PC-3 (cell line): ENCODE measurements at regions not wholly inside any gene's neighbourhood (a gene's known extent, or its start where the extent isn't known, plus 50 kb on each side); places are given as distances from the start of the nearest gene placed in this dataset.

Experiments used
- EZH2 ChIP-seq: fragments of 300-600 bp; sonication (generic); IDR thresholded peaks from one replicate; pipeline ENCODE4 v1.6.1; 2017; ENCODE audit warnings: antibody characterized with exemption, mild to moderate bottlenecking, low read length; ENCODE audit not compliant: unreplicated experiment
- EZH2phosphoT487 ChIP-seq: fragments of 300-600 bp; sonication (generic); IDR thresholded peaks from 2 replicates; pipeline ENCODE4 v1.6.1; 2018; ENCODE audit warnings: mild to moderate bottlenecking, antibody characterized with exemption, low read length, borderline replicate concordance
- TF ChIP-seq, protein P1 (sequence below): fragments of 300-600 bp; sonication (generic); conservative IDR thresholded peaks from 2 replicates; pipeline ENCODE4 v1.5.1; 2017; ENCODE audit warnings: antibody characterized with exemption, low read depth, mild to moderate bottlenecking, low read length

DNA sequence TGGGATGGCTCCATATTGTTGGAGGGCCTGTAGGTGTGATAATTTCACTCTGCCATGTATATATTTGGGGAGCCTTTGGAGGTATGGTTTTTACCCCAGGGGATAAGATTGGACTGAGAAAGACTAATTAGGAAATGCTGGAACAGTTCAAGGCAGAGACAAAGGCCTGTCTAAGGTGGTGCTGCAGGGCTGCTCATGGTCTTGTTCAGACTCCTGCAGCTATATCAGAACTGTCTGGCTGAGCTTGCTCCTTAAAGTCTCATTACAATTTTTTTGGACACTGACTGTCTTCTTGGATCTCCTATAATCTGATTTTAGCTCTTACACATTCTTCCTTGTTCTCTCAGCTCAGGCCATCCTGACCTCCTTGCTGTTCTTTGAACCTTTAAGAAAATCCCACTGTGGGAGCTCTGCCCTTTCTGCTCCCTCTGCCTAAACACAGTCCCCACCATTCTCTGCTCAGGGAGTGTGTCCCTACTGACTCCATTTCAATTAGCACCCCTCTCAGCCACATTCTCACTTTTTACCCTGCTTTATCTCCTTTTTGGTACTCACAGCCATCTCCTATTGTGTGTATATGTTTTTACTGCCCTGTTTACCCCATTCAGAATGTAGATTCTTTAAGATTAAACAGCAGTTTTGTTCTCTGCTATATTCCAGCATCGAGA lies 468.7 kb upstream of the FANCL start:
- TF ChIP-seq, protein P1, sequence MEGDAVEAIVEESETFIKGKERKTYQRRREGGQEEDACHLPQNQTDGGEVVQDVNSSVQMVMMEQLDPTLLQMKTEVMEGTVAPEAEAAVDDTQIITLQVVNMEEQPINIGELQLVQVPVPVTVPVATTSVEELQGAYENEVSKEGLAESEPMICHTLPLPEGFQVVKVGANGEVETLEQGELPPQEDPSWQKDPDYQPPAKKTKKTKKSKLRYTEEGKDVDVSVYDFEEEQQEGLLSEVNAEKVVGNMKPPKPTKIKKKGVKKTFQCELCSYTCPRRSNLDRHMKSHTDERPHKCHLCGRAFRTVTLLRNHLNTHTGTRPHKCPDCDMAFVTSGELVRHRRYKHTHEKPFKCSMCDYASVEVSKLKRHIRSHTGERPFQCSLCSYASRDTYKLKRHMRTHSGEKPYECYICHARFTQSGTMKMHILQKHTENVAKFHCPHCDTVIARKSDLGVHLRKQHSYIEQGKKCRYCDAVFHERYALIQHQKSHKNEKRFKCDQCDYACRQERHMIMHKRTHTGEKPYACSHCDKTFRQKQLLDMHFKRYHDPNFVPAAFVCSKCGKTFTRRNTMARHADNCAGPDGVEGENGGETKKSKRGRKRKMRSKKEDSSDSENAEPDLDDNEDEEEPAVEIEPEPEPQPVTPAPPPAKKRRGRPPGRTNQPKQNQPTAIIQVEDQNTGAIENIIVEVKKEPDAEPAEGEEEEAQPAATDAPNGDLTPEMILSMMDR, result no peak
- TF ChIP-seq EZH2phosphoT487, result no peak
- TF ChIP-seq EZH2, result no peak
